GM18498 (cell line): ENCODE measurements at regions not wholly inside any gene's neighbourhood (a gene's known extent, or its start where the extent isn't known, plus 50 kb on each side); places are given as distances from the start of the nearest gene placed in this dataset.
"Not testable (repeated sequence)": the region's sequence is repeated elsewhere in the genome, so short reads cannot be mapped to it uniquely, and the experiment has no call there.

Experiments
- ATAC-seq: cut with Tn5 transposase; IDR thresholded peaks from one replicate; pipeline ENCODE4 v1.9.1; 2021; ENCODE audit warnings: mild to moderate bottlenecking, moderate library complexity; ENCODE audit not compliant: unreplicated experiment

- no peak for ATAC-seq
Measured at GRCh38 chr4:34253239-34253638, 1991.1 kb downstream of the ARAP2 start.

- ATAC-seq = no peak
Measured at GRCh38 chr4:34258176-34258575, 1986.1 kb downstream of the ARAP2 start.

- no peak for ATAC-seq
Measured at GRCh38 chr4:34261799-34262314, 1982.5 kb downstream of the ARAP2 start.

- no peak for ATAC-seq
Measured at GRCh38 chr4:34269613-34270012, 1974.7 kb downstream of the ARAP2 start.

GRCh38 chr4:34271479-34272355 is 1972.6 kb downstream of the ARAP2 start:
- ATAC-seq = no peak

GRCh38 chr4:34279011-34279410 is 1965.3 kb downstream of the ARAP2 start:
- ATAC-seq = no peak

GRCh38 chr4:34280131-34280530 is 1964.2 kb downstream of the ARAP2 start:
- no peak for ATAC-seq

GRCh38 chr4:34281826-34282225 is 1962.5 kb downstream of the ARAP2 start:
- ATAC-seq = no peak

GRCh38 chr4:34289489-34289888 is 1954.8 kb downstream of the ARAP2 start:
- ATAC-seq = no peak

GRCh38 chr4:34289962-34290361 is 1954.4 kb downstream of the ARAP2 start:
- ATAC-seq = no peak

- ATAC-seq = no peak
Measured at GRCh38 chr4:34293459-34293858, 1950.9 kb downstream of the ARAP2 start.

GRCh38 chr4:34309383-34309906 is 1934.9 kb downstream of the ARAP2 start:
- no peak for ATAC-seq

GRCh38 chr4:34318773-34319172 is 1925.5 kb downstream of the ARAP2 start:
- no peak for ATAC-seq

- ATAC-seq = no peak
Measured at GRCh38 chr4:34323549-34324320, 1920.6 kb downstream of the ARAP2 start.

GRCh38 chr4:34328939-34329338 is 1915.4 kb downstream of the ARAP2 start:
- ATAC-seq = no peak

- not testable (repeated sequence) for ATAC-seq
Measured at GRCh38 chr4:34335156-34335555, 1909.2 kb downstream of the ARAP2 start.

GRCh38 chr4:34335556-34335955 is 1908.8 kb downstream of the ARAP2 start:
- ATAC-seq = not testable (repeated sequence)

- no peak for ATAC-seq
Measured at GRCh38 chr4:34362654-34363053, 1881.7 kb downstream of the ARAP2 start.

GRCh38 chr4:34363842-34364241 is 1880.5 kb downstream of the ARAP2 start:
- no peak for ATAC-seq

- no peak for ATAC-seq
Measured at GRCh38 chr4:34365946-34366345, 1878.4 kb downstream of the ARAP2 start.

GRCh38 chr4:34371676-34372075 is 1872.6 kb downstream of the ARAP2 start:
- ATAC-seq = no peak

GRCh38 chr4:34372815-34373214 is 1871.5 kb downstream of the ARAP2 start:
- ATAC-seq = no peak
